IPS DF 6.9 (cell line): ENCODE measurements at regions not wholly inside any gene's neighbourhood (a gene's known extent, or its start where the extent isn't known, plus 50 kb on each side); places are given as distances from the start of the nearest gene placed in this dataset.

Experiments used
- DNase-seq: peaks from one replicate; pipeline ENCODE4 v3.0.0-alpha.2; 2013; ENCODE audit warnings: low read depth, low spot score
- H3K27ac ChIP-seq: one replicate; pipeline ENCODE4 v1.5.1; 2013; ENCODE audit warnings: low read length, control low read depth
- H3K27me3 ChIP-seq: 2 replicates; pipeline ENCODE4 v1.6.1; 2013; ENCODE audit warnings: mild to moderate bottlenecking, low read length; ENCODE audit not compliant: control insufficient read depth, insufficient read depth
- H3K36me3 ChIP-seq: 2 replicates; pipeline ENCODE4 v1.6.1; 2013; ENCODE audit warnings: low read length; ENCODE audit not compliant: control insufficient read depth, insufficient read depth
- H3K4me1 ChIP-seq: 2 replicates; pipeline ENCODE4 v1.6.1; 2013; ENCODE audit warnings: low read length; ENCODE audit not compliant: control insufficient read depth, insufficient read depth
- H3K4me3 ChIP-seq: 2 replicates; pipeline ENCODE4 v1.5.1; 2013; ENCODE audit warnings: mild to moderate bottlenecking, low read length
- H3K9me3 ChIP-seq: 2 replicates; pipeline ENCODE4 v1.6.1; 2013; ENCODE audit warnings: low read length, inconsistent platforms; ENCODE audit not compliant: control insufficient read depth, insufficient read depth
- WGBS: extraction: QIAGEN DNeasy Blood & Tissue Kit; methylation state at CpG from one replicate; pipeline ENCODE4 v1.1.7; 2013; ENCODE audit warnings: mixed read lengths, missing lambda C conversion rate; ENCODE audit not compliant: insufficient read length, insufficient coverage; 5-methylcytosine and 5-hydroxymethylcytosine counted together

- no peak for DNase-seq
- Histone ChIP-seq H3K4me3 (no peak overlapping the region), H3K4me1 (no peaks in the 10 kb centered on the region), H3K9me3 (no peaks in the 10 kb centered on the region), H3K27me3 (no peaks in the 10 kb centered on the region; the same call in 1 of the 2 replicates), H3K27ac (no peak overlapping the region), H3K36me3 (no peaks in the 10 kb centered on the region)
- no CpG with 5 or more reads among the region's 3 CpGs for WGBS
Observed at GRCh38 chr15:91599261-91599660, 254.2 kb upstream of the SLCO3A1 start.

- Histone ChIP-seq H3K27me3 (no peaks in the 10 kb centered on the region), H3K4me3 (no peak overlapping the region), H3K4me1 (no peaks in the 10 kb centered on the region), H3K27ac (no peak overlapping the region), H3K9me3 (no peaks in the 10 kb centered on the region), H3K36me3 (no peaks in the 10 kb centered on the region)
- DNase-seq, result no peak
- no CpG with 5 or more reads among the region's 4 CpGs for WGBS
Observed at GRCh38 chr15:91603384-91604080, 250.0 kb upstream of the SLCO3A1 start.

DNA sequence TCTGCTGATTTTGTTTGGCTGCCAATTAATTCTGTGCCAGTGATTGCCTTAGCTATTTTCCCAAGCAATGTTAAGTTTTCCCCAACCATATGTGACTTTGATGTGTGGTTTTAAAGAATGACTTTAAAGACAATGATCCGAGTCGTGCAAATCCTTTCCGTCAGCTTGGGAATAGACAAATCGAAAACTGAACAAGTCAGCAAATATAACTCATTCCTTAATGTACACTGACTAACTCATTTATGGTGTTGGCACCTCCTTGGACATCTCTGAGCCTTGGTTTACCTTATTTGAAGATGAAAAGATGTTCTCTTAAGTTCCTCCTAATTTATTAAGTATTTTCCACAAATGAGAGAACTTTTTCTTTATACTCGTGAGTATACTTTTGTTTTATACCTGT lies 249.4 kb upstream of the SLCO3A1 start:
- no peak overlapping the region for H3K4me3 ChIP-seq
- no CpG with 5 or more reads among the region's 5 CpGs for WGBS
- no peak overlapping the region for H3K27ac ChIP-seq
- no peaks in the 10 kb centered on the region for H3K4me1 ChIP-seq
- H3K9me3 ChIP-seq, result no peaks in the 10 kb centered on the region
- no peaks in the 10 kb centered on the region for H3K27me3 ChIP-seq
- H3K36me3 ChIP-seq, result no peaks in the 10 kb centered on the region
- no peak for DNase-seq

DNA sequence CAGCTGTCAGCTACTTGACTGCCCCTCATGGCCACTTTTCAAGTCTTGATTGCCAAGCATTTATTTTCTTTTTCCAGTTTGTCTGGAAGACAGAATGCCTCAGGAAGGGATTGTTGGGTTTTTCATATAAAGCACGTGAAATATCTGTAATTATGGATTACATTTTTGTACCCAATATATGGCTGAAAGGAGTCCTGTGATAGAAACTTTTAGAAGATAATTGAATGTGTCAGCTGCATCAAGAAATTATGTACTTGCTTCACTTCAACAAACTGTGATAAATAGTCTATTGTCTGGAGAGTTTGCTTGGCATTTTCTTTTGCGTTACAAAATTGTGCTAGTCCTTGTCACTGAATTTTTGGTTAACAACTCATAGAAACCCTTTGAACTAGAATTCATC lies 247.9 kb upstream of the SLCO3A1 start:
- Histone ChIP-seq H3K9me3 (no peaks in the 10 kb centered on the region), H3K4me3 (no peak overlapping the region), H3K27ac (no peak overlapping the region), H3K4me1 (no peaks in the 10 kb centered on the region), H3K27me3 (no peaks in the 10 kb centered on the region; the same call in 1 of the 2 replicates), H3K36me3 (no peaks in the 10 kb centered on the region)
- DNase-seq, result no peak
- no CpG with 5 or more reads among the region's 2 CpGs for WGBS

GRCh38 chr15:91609231-91609630 lies 244.3 kb upstream of the SLCO3A1 start:
- no peak for DNase-seq
- Histone ChIP-seq H3K27ac (no peak overlapping the region), H3K36me3 (no peaks in the 10 kb centered on the region), H3K4me3 (no peak overlapping the region), H3K4me1 (no peaks in the 10 kb centered on the region), H3K9me3 (no peaks in the 10 kb centered on the region), H3K27me3 (no peaks in the 10 kb centered on the region; the same call in 1 of the 2 replicates)
- no CpG with 5 or more reads among the region's 8 CpGs for WGBS

DNA sequence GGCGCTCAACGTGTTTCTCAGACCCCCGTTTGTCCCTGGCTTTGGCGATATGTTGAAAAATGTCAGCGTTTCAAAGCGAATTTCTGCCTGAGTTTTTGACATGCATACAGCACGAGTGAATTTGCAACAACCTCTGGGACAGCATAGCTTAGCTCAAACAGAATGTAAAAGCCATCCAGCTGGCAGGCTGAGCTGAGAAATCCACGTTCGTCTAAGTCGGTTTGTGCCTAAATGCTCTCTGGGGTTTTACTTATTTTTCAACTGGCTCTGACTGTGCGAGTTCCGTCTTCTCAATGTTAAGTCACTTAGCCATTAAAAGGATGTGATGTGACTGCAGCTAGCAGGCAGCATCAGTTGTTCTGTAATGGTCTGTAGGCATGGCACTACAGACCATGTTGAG lies 243.5 kb upstream of the SLCO3A1 start:
- H3K9me3 ChIP-seq, result no peaks in the 10 kb centered on the region
- H3K27me3 ChIP-seq, result no peaks in the 10 kb centered on the region; the same call in 1 of the 2 replicates
- H3K4me3 ChIP-seq, result no peak overlapping the region
- no peak overlapping the region for H3K27ac ChIP-seq
- no peaks in the 10 kb centered on the region for H3K4me1 ChIP-seq
- H3K36me3 ChIP-seq, result no peaks in the 10 kb centered on the region
- DNase-seq, result no peak
- WGBS, result no CpG with 5 or more reads among the region's 12 CpGs

- H3K36me3 ChIP-seq, result no peaks in the 10 kb centered on the region
- DNase-seq, result no peak
- no peaks in the 10 kb centered on the region; the same call in 1 of the 2 replicates for H3K27me3 ChIP-seq
- H3K4me1 ChIP-seq, result no peaks in the 10 kb centered on the region
- no peaks in the 10 kb centered on the region for H3K9me3 ChIP-seq
- no peak overlapping the region for H3K27ac ChIP-seq
- no CpG with 5 or more reads among the region's 10 CpGs for WGBS
- H3K4me3 ChIP-seq, result no peak overlapping the region
Observed at GRCh38 chr15:91611561-91612323, 241.8 kb upstream of the SLCO3A1 start.

GRCh38 chr15:91620229-91620628 lies 233.3 kb upstream of the SLCO3A1 start:
- H3K36me3 ChIP-seq, result no peaks in the 10 kb centered on the region
- no peak for DNase-seq
- H3K9me3 ChIP-seq, result no peaks in the 10 kb centered on the region
- no peaks in the 10 kb centered on the region for H3K27me3 ChIP-seq
- WGBS, result no CpG with 5 or more reads among the region's 4 CpGs
- peaks cover 3% of the 10 kb centered on the region for H3K4me1 ChIP-seq
- no peak overlapping the region for H3K27ac ChIP-seq
- no peak overlapping the region for H3K4me3 ChIP-seq

DNA sequence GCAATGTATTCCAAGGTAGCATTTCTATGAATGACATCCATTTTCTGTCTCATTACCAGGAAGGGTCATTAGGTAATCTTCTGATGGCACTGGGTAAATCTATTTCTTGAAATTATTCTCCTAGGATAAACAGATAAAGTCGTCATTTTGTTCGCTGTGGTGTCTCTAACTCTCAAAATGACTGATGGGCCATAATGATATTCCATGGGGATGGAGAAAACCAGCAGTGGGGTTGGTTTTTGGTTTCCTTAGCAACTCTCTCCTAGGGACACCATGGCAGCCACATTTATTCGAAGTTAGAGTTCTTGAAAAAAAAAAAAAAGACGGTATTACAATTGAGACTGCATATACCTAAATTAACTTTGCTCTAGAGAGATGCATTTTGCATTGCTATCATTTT lies 231.3 kb upstream of the SLCO3A1 start:
- Histone ChIP-seq H3K27ac (no peak overlapping the region), H3K36me3 (no peaks in the 10 kb centered on the region), H3K9me3 (no peaks in the 10 kb centered on the region), H3K4me1 (peaks cover 3% of the 10 kb centered on the region), H3K27me3 (no peaks in the 10 kb centered on the region), H3K4me3 (no peak overlapping the region)
- no CpG with 5 or more reads among the region's 4 CpGs for WGBS
- no peak for DNase-seq

- Histone ChIP-seq H3K4me1 (peaks cover 3% of the 10 kb centered on the region), H3K36me3 (no peaks in the 10 kb centered on the region), H3K27ac (no peak overlapping the region), H3K4me3 (no peak overlapping the region), H3K9me3 (no peaks in the 10 kb centered on the region), H3K27me3 (no peaks in the 10 kb centered on the region)
- WGBS, result no CpG with 5 or more reads among the region's 8 CpGs
- DNase-seq, result no peak
Observed at GRCh38 chr15:91622711-91623342, 230.7 kb upstream of the SLCO3A1 start.
